ENCODE measurements at regions not wholly inside any gene's neighbourhood (a gene's known extent, or its start where the extent isn't known, plus 50 kb on each side); places are given as distances from the start of the nearest gene placed in this dataset.
A peak's percentile ranks its signal among the peaks of the same experiment; 100 is the strongest.

GRCh38 chr2:191476901-191477300, 201.0 kb upstream of the NABP1 start:
- H3K4me3 ChIP-seq (ENCODE audit: low read length): no peak overlapping the region
- DNase-seq (ENCODE audit: low read depth): no peak
- TF ChIP-seq CTCF (conservative IDR thresholded peaks at IDR 0.05; ENCODE audit: low read depth, low read length): no peak

GRCh38 chr2:191478799-191479679, 198.9 kb upstream of the NABP1 start:
- no peak overlapping the region for H3K4me3 ChIP-seq (ENCODE audit: low read length)
- TF ChIP-seq CTCF (conservative IDR thresholded peaks at IDR 0.05; ENCODE audit: low read depth, low read length): no peak
- no peak for DNase-seq (ENCODE audit: low read depth)

GRCh38 chr2:191479680-191480023, 198.3 kb upstream of the NABP1 start:
- H3K4me3 ChIP-seq (ENCODE audit: low read length): no peak overlapping the region
- no peak for DNase-seq (ENCODE audit: low read depth)
- peak; percentile 5 for TF ChIP-seq CTCF (conservative IDR thresholded peaks at IDR 0.05; ENCODE audit: low read depth, low read length)

GRCh38 chr2:191481305-191482070, 196.4 kb upstream of the NABP1 start:
- DNase-seq (ENCODE audit: low read depth): no peak
- no peak for TF ChIP-seq CTCF (conservative IDR thresholded peaks at IDR 0.05; ENCODE audit: low read depth, low read length)
- H3K4me3 ChIP-seq (ENCODE audit: low read length): no peak overlapping the region

GRCh38 chr2:191483117-191483516, 194.8 kb upstream of the NABP1 start:
- TF ChIP-seq CTCF (conservative IDR thresholded peaks at IDR 0.05; ENCODE audit: low read depth, low read length): no peak
- no peak for DNase-seq (ENCODE audit: low read depth)
- no peak overlapping the region for H3K4me3 ChIP-seq (ENCODE audit: low read length)

GRCh38 chr2:191486584-191487320, 191.2 kb upstream of the NABP1 start:
- no peak overlapping the region for H3K4me3 ChIP-seq (ENCODE audit: low read length)
- no peak for TF ChIP-seq CTCF (conservative IDR thresholded peaks at IDR 0.05; ENCODE audit: low read depth, low read length)
- DNase-seq (ENCODE audit: low read depth): peak; percentile 98

Measured in retinal pigment epithelial cell (primary cell).